ENCODE measurements at regions not wholly inside any gene's neighbourhood (a gene's known extent, or its start where the extent isn't known, plus 50 kb on each side); places are given as distances from the start of the nearest gene placed in this dataset.
"Not testable (repeated sequence)": the region's sequence is repeated elsewhere in the genome, so short reads cannot be mapped to it uniquely, and the experiment has no call there.

DNA sequence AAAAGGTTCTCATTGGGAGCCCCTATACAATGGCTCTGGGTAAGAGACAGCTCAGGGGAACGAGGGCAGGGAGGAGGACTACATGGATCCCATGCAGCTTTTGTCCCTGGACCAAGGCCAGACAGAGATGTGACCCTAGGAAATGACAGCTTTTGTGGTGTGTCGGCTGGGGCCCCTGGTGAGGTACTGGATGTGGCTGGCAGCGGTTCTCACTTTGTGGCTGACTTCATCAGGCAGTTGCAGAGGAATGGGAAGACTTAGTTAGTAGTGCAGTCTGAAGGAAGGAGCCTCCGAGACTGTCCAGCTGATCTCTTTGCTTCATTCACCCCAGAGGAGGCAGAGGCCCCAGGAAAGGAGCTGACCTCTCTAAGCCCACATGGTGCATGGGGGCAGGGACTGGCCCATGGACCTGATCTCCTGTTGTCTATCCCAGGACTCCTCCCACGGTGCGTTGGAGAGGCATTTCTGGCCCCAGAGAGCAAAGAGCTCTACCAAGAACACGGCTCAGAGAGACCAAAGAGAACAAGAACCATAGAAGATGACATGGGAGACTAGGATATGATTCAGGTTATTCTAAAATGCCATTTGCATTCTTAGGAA lies 202.9 kb downstream of the RPS24 start:
- H3K4me3 ChIP-seq = no peak overlapping the region
- H3K27me3 ChIP-seq = no peaks in the 10 kb centered on the region
- 85% methylated on average over 7 of the region's 7 CpGs for WGBS
- no peak overlapping the region for H3K27ac ChIP-seq
- DNase-seq (ENCODE audit: low spot score in 2 of 2) = no peak
- H3K4me1 ChIP-seq = no peaks in the 10 kb centered on the region
- no peaks in the 10 kb centered on the region for H3K9me3 ChIP-seq
- TF ChIP-seq POLR2A (IDR thresholded peaks at IDR 0.05) (no peak), EP300 (IDR thresholded peaks at IDR 0.05) (no peak), POLR2AphosphoS5 (IDR thresholded peaks at IDR 0.05) (no peak)
- TF ChIP-seq, protein P1, sequence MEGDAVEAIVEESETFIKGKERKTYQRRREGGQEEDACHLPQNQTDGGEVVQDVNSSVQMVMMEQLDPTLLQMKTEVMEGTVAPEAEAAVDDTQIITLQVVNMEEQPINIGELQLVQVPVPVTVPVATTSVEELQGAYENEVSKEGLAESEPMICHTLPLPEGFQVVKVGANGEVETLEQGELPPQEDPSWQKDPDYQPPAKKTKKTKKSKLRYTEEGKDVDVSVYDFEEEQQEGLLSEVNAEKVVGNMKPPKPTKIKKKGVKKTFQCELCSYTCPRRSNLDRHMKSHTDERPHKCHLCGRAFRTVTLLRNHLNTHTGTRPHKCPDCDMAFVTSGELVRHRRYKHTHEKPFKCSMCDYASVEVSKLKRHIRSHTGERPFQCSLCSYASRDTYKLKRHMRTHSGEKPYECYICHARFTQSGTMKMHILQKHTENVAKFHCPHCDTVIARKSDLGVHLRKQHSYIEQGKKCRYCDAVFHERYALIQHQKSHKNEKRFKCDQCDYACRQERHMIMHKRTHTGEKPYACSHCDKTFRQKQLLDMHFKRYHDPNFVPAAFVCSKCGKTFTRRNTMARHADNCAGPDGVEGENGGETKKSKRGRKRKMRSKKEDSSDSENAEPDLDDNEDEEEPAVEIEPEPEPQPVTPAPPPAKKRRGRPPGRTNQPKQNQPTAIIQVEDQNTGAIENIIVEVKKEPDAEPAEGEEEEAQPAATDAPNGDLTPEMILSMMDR (IDR thresholded peaks at IDR 0.05) = no peak
- H3K36me3 ChIP-seq = no peaks in the 10 kb centered on the region

DNA sequence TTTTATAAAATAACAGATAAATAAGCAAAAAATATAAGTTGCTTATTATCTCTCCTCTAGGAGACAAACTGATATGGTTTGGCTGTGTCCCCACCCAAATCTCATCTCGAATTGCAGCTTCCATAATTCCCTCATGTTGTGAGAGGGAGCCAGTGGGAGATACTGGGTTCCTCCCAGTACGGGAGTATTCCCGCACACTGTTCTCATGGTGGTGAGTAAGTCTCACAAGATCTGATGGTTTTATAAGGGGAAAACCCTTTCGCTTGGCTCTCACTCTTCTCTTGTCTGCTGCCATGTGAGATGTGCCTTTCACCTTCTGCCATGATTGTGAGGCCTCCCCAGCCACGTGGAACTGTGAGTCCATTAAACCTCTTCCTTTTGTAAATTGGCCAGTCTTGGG lies 204.3 kb downstream of the RPS24 start:
- DNase-seq (ENCODE audit: low spot score in 2 of 2); H3K4me1 ChIP-seq; H3K4me3 ChIP-seq; H3K27me3 ChIP-seq; H3K36me3 ChIP-seq; H3K9me3 ChIP-seq; H3K27ac ChIP-seq: not testable (repeated sequence)
- WGBS = 73% methylated on average over 5 of the region's 5 CpGs

DNA sequence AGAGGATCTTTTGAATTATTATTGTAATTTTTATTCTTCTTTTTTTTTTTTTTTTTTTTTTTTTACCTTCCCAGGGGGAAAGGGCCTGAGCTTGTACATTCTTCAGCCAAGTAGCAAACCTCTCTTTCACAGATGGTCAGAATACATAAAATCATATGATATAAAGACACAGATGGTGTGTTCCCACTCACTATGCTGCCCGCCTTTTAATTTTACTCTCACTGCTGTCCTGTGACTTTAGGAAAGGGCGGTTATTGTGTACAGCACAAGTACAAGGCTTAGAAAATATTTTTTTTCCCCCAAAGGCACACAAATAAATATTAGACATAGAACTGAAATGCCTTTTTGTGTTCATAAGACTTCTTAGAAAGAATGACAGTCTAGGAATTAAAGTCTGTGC lies 213.6 kb downstream of the RPS24 start:
- H3K36me3 ChIP-seq = no peaks in the 10 kb centered on the region
- H3K9me3 ChIP-seq = no peaks in the 10 kb centered on the region
- no peak overlapping the region for H3K27ac ChIP-seq
- H3K4me1 ChIP-seq = no peaks in the 10 kb centered on the region
- H3K4me3 ChIP-seq = no peak overlapping the region
- no peaks in the 10 kb centered on the region for H3K27me3 ChIP-seq
- TF ChIP-seq POLR2AphosphoS5 (IDR thresholded peaks at IDR 0.05) = no peak
- no peak for TF ChIP-seq POLR2A (IDR thresholded peaks at IDR 0.05)
- TF ChIP-seq EP300 (IDR thresholded peaks at IDR 0.05) = no peak
- TF ChIP-seq, protein P1 (IDR thresholded peaks at IDR 0.05) = no peak
- 95% methylated on average over 2 of the region's 2 CpGs for WGBS
- no peak for DNase-seq (ENCODE audit: low spot score in 2 of 2)

DNA sequence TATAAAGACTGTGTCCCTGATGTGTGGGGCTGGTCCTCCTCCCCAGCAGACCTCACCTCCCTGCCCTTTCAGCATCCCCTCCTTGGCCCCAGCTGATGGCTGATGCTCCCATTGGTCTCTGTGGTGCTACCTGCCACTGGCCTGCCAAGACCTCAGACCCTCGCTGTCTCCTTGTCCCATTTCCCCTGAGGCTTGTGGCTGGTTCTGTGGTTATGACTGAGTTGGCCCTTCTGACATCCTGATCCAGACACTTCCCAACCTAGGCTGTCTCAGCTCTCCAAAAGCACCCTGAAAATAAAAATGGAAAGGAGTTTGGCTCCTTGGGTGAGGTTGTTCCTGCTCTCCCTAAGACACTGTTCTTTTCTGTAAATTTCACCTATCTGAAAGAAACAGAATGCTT lies 214.2 kb downstream of the RPS24 start:
- 86% methylated on average over 1 of the region's 1 CpG for WGBS
- no peak for TF ChIP-seq POLR2A (IDR thresholded peaks at IDR 0.05)
- TF ChIP-seq EP300 (IDR thresholded peaks at IDR 0.05) = no peak
- TF ChIP-seq POLR2AphosphoS5 (IDR thresholded peaks at IDR 0.05) = no peak
- TF ChIP-seq, protein P1 (IDR thresholded peaks at IDR 0.05) = no peak
- Histone ChIP-seq H3K4me1 (no peaks in the 10 kb centered on the region), H3K27ac (no peak overlapping the region), H3K27me3 (no peaks in the 10 kb centered on the region), H3K9me3 (no peaks in the 10 kb centered on the region), H3K36me3 (no peaks in the 10 kb centered on the region), H3K4me3 (no peak overlapping the region)
- DNase-seq (ENCODE audit: low spot score in 2 of 2) = no peak

DNA sequence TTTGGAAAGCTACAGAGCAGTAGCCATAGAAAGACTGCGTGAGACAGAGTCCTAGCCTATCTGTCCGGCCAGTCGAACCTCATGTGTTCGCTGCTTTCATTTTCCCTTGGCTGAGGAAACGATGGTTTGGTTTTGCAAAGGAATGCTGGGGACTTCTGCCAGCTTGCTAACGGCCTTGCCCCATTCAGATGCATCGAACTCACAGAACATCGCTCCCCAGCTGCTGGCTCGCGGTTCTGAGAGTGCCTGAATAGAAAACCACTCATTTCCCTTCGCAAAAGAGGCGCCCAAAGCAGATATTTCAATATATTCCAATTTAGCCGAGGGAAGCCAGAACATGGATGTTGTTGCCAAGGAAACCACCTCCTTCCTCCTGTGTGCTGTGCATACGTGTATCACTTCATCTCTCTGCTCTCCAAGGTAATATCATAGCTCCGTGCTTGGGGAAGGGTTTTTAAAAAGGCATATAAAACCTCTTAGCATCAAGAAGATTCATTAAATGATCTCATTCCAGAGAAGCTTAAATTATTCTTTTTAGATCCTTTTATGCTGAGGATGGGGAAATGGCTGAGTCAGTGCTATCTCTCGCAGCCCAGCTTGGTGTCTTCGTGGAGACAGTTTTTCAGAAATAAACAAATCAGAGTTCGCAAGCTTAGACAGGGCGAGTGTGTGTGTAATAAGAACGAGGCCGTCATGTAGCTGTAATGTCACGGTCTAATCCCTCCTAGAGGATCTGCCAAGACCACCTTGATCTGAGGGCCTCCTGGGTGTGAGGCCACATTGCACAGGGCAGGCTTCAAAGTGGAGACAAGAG lies 215.2 kb downstream of the RPS24 start:
- H3K4me3 ChIP-seq = no peak overlapping the region
- H3K27ac ChIP-seq = no peak overlapping the region
- TF ChIP-seq EP300 (IDR thresholded peaks at IDR 0.05) = no peak
- TF ChIP-seq, protein P1 (IDR thresholded peaks at IDR 0.05) = no peak
- TF ChIP-seq POLR2AphosphoS5 (IDR thresholded peaks at IDR 0.05) = no peak
- TF ChIP-seq POLR2A (IDR thresholded peaks at IDR 0.05) = no peak
- no peaks in the 10 kb centered on the region for H3K4me1 ChIP-seq
- H3K27me3 ChIP-seq = no peaks in the 10 kb centered on the region
- WGBS = 51% methylated on average over 21 of the region's 22 CpGs
- H3K36me3 ChIP-seq = no peaks in the 10 kb centered on the region
- no peak for DNase-seq (ENCODE audit: low spot score in 2 of 2)
- no peaks in the 10 kb centered on the region for H3K9me3 ChIP-seq

Measured in suprapubic skin (tissue), 4 donors.